HEK293T (cell line): ENCODE measurements at regions not wholly inside any gene's neighbourhood (a gene's known extent, or its start where the extent isn't known, plus 50 kb on each side); places are given as distances from the start of the nearest gene placed in this dataset.

Experiments
- CTCF ChIA-PET: fragments of 350-600 bp; formaldehyde crosslinking; extraction: SDS; loops from one replicate; lab custom pipeline; 2021; ENCODE audit warnings: antibody characterized with exemption, inconsistent platforms; lab: Yijun Ruan, JAX
- POLR2A ChIA-PET: fragments of 350-600 bp; formaldehyde crosslinking; extraction: SDS; loops from one replicate; lab custom pipeline; 2020; ENCODE audit warnings: antibody characterized with exemption, inconsistent platforms; lab: Yijun Ruan, JAX
- DNase-seq: peaks from one replicate; pipeline ENCODE4 v3.0.0; 2012; ENCODE audit warnings: mixed read lengths; ENCODE audit errors: extremely low spot score
- ARNT ChIP-seq: fragments of 450-650 bp; IDR thresholded peaks from 2 replicates; pipeline ENCODE4 v1.6.1; 2017; ENCODE audit warnings: mild to moderate bottlenecking
- BHLHE40 ChIP-seq: fragments of 450-650 bp; IDR thresholded peaks from 2 replicates; pipeline ENCODE4 v1.6.1; 2016; ENCODE audit warnings: mild to moderate bottlenecking, moderate library complexity, borderline replicate concordance
- CTBP1 ChIP-seq: fragments of 450-650 bp; IDR thresholded peaks from 2 replicates; pipeline ENCODE4 v1.6.1; 2016; ENCODE audit warnings: borderline replicate concordance
- ELF4 ChIP-seq: fragments of 450-650 bp; IDR thresholded peaks from 2 replicates; pipeline ENCODE4 v1.6.1; 2017; ENCODE audit warnings: antibody characterized with exemption
- FOXA1 ChIP-seq: fragments of 450-650 bp; IDR thresholded peaks from 2 replicates; pipeline ENCODE4 v1.6.1; 2016; ENCODE audit warnings: mild to moderate bottlenecking
- FOXK2 ChIP-seq: fragments of 450-650 bp; IDR thresholded peaks from 2 replicates; pipeline ENCODE4 v1.6.1; 2016; ENCODE audit warnings: mild to moderate bottlenecking
- FOXM1 ChIP-seq: fragments of 450-650 bp; IDR thresholded peaks from 2 replicates; pipeline ENCODE4 v1.6.1; 2017; ENCODE audit warnings: mild to moderate bottlenecking, borderline replicate concordance
- HDGF ChIP-seq: fragments of 450-650 bp; IDR thresholded peaks from 2 replicates; pipeline ENCODE4 v1.6.1; 2017; ENCODE audit warnings: antibody characterized with exemption, borderline replicate concordance
- L3MBTL2 ChIP-seq: fragments of 450-650 bp; conservative IDR thresholded peaks from 2 replicates; pipeline ENCODE4 v1.6.1; 2016; ENCODE audit warnings: mild to moderate bottlenecking
- LEF1 ChIP-seq: fragments of 450-650 bp; IDR thresholded peaks from 2 replicates; pipeline ENCODE4 v1.6.1; 2017; ENCODE audit warnings: mild to moderate bottlenecking, borderline replicate concordance
- NFRKB ChIP-seq: fragments of 450-650 bp; IDR thresholded peaks from 2 replicates; pipeline ENCODE4 v1.6.1; 2016; ENCODE audit warnings: mild to moderate bottlenecking, moderate library complexity
- SP1 ChIP-seq: fragments of 450-650 bp; IDR thresholded peaks from 2 replicates; pipeline ENCODE4 v1.6.1; 2017
- SUZ12 ChIP-seq: fragments of 450-650 bp; IDR thresholded peaks from 2 replicates; pipeline ENCODE4 v1.6.1; 2016; ENCODE audit warnings: mild to moderate bottlenecking
- TARDBP ChIP-seq: fragments of 450-650 bp; IDR thresholded peaks from 2 replicates; pipeline ENCODE4 v1.6.1; 2016
- ZNF384 ChIP-seq: fragments of 450-650 bp; IDR thresholded peaks from 2 replicates; pipeline ENCODE4 v1.6.1; 2016
- TF ChIP-seq, protein P1 (sequence below): fragments of 450-650 bp; IDR thresholded peaks from 2 replicates; pipeline ENCODE4 v1.6.1; 2016

DNA sequence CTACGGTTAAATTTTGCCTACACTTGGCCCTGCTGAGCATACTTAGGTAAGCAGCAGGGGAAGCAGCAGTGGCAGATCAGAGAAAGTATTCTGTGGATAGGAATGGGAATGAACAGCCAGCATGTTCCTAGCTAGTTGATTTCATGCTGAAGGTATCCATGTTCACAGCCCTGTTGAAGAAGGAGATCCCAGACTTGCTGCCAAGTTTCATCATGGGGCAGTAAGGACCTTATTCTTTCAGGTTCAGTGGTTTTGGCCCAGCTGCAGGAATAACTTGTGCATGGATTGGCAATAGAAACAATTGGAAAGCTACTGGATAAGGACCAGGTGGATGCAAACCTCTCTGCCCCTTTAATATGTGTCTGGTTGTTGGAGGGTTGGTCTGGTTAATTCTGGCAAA, 98.2 kb upstream of the TMEM178A start:
- TF ChIP-seq FOXA1, result no peak
- POLR2A ChIA-PET, result interaction anchor here (0.7 kb wide), 1 partner anchor 13 kb away, joined by 3 read pairs; no protein-coding TSS in a partner anchor
- no peak for DNase-seq
- CTCF ChIA-PET, result no interaction called here

DNA sequence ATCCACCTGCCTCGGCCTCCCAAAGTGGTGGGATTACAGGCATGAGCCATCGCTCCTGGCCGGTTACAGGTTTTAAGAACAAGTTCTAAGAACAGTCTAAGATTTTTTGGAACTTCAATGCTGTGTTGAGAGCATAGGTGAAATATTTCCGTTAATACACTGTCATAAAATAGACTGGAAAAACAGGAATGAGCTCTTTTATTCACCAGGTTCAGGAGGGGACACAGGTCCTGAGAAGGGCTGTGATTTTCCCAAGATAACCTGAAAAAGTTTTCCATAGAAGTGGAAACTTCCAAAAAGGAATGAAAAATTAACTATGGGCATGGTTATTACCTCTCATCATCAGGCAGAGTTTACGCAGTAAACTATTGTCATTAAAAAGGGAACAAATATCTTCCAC, 97.6 kb upstream of the TMEM178A start:
- POLR2A ChIA-PET, result no interaction called here
- TF ChIP-seq SP1 (no peak), L3MBTL2 (no peak)
- DNase-seq, result no peak
- CTCF ChIA-PET, result interaction anchor here (0.5 kb wide), 1 partner anchor 13 kb away, joined by 5 read pairs; no protein-coding TSS in a partner anchor

DNA sequence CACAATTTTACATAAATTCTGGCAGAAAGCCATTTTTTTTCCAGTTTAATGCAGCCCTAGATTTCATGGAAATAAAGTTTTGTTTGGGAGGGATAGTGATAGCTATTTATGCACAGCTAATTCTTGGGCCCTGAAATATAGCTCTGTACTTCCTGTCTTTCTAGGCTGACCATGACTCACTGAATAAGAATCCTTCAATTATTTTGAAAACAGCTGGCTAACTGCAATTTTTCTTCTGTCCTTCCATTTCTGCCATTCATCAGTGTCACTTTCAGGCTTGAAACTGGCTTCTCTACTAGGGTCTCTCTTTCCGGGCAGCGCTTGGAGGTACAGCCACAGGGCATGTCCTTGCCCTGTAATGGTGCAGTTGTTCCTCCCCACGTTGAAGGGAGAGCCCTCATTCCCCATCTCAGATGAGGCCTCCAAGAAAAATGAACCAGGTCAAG, 97.1 kb upstream of the TMEM178A start:
- ChIA-PET CTCF (interaction anchor here (0.5 kb wide), 1 partner anchor 26 kb away, joined by 4 read pairs; no protein-coding TSS in a partner anchor), POLR2A (no interaction called here)
- TF ChIP-seq LEF1 (no peak), NFRKB (no peak), CTBP1 (no peak), ZNF384 (no peak), SUZ12 (no peak), FOXA1 (no peak), L3MBTL2 (no peak), ELF4 (no peak), SP1 (no peak), HDGF (no peak), ARNT (no peak), FOXK2 (no peak), TARDBP (no peak), BHLHE40 (no peak), FOXM1 (no peak)
- TF ChIP-seq, protein P1, sequence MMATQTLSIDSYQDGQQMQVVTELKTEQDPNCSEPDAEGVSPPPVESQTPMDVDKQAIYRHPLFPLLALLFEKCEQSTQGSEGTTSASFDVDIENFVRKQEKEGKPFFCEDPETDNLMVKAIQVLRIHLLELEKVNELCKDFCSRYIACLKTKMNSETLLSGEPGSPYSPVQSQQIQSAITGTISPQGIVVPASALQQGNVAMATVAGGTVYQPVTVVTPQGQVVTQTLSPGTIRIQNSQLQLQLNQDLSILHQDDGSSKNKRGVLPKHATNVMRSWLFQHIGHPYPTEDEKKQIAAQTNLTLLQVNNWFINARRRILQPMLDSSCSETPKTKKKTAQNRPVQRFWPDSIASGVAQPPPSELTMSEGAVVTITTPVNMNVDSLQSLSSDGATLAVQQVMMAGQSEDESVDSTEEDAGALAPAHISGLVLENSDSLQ, result no peak
- no peak for DNase-seq

DNA sequence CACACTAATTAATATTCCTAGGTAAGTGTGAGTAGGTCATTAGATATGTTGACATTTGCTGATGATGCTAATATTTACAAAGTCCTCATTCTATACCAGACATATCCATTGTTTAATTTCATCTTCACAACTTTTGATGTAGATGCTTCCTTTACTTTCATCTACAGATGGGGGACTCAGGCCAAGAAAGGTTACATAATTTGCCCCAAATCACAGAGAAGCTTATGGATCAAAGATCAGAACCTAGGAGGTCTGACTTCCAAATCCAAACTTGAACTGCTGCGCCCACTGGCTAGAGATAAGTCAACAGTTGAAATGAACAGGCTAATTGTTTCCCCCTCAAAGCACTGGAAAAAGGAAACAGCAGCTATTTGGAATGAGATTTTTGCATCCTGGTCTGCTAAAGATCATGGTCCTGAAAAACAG, 95.6 kb upstream of the TMEM178A start:
- no peak for DNase-seq
- ChIA-PET POLR2A (no interaction called here), CTCF (interaction anchor here (0.6 kb wide), 1 partner anchor 159 kb away, joined by 3 read pairs; no protein-coding TSS in a partner anchor)
- TF ChIP-seq FOXK2 (no peak), TARDBP (no peak), HDGF (no peak), LEF1 (no peak), NFRKB (no peak), SP1 (no peak), ZNF384 (no peak), ARNT (no peak)
- TF ChIP-seq, protein P1, result no peak

DNA sequence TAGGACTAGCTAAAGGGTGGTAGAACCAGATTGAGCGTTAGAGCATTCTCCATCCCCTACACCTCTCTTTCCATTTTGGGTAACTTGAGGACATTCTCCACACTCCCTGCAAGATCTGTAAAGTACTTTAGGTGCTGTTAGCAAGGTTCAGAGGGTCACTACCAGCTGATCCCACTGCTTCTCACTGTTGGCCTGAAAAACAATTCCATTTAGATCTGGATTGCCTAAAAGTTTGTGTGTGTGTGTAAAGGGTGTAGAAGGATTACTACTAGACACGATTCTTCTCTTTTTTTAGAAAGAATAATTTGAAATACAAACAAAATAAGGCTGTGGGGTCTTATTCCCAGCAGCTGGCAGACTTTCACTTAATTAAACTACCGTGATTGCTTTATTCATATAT, 95.1 kb upstream of the TMEM178A start:
- ChIA-PET POLR2A (no interaction called here), CTCF (interaction anchor here (0.6 kb wide), 1 partner anchor 159 kb away, joined by 3 read pairs; no protein-coding TSS in a partner anchor)
- no peak for DNase-seq
- no peak for TF ChIP-seq L3MBTL2
- TF ChIP-seq FOXM1, result no peak
- TF ChIP-seq, protein P1, result no peak
- no peak for TF ChIP-seq BHLHE40
- no peak for TF ChIP-seq SP1
- TF ChIP-seq CTBP1, result no peak
- TF ChIP-seq HDGF, result no peak
- no peak for TF ChIP-seq NFRKB
- TF ChIP-seq TARDBP, result no peak
- no peak for TF ChIP-seq ARNT
- TF ChIP-seq LEF1, result no peak
- TF ChIP-seq ZNF384, result no peak
- no peak for TF ChIP-seq SUZ12
- no peak for TF ChIP-seq FOXA1
- no peak for TF ChIP-seq ELF4
- no peak for TF ChIP-seq FOXK2

DNA sequence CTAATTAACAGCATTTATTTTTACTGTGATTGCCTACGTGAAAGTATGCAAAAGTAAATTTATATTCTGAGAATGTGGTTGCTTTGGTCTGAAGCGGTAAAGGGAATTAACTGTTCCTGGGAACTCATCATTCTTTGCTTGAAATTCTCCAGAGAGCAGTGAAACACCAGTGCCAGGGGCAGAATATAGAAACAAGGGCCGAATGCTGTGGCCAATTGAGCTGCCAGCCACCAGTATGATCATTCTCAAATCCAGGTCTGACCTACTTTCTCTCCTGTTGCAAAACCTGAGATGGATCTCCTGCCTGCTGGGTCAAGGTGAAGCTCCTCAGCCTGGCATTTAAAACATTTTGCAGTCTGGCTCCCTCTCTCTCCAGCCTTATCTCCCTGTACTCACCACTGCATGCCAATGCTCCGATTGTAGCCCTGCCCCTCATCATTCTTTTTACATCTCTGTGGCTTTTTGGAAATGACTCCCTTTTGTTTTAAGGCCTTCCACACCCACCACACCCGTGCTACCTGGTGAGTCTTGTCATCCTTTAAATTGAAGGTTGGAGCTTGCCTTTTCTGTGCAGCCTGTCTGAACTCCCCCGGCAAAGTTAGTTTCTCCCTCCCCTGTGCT, 94.5 kb upstream of the TMEM178A start:
- TF ChIP-seq SP1 (no peak), HDGF (no peak), NFRKB (no peak), SUZ12 (no peak), FOXM1 (no peak), ELF4 (no peak)
- TF ChIP-seq, protein P1, result no peak
- no peak for DNase-seq
- CTCF ChIA-PET, result no interaction called here
- POLR2A ChIA-PET, result no interaction called here
